Astrocyte of the cerebellum (primary cell): ENCODE measurements at regions not wholly inside any gene's neighbourhood (a gene's known extent, or its start where the extent isn't known, plus 50 kb on each side); places are given as distances from the start of the nearest gene placed in this dataset.

Source experiments
- DNase-seq: peaks from one replicate; pipeline ENCODE4 v3.0.0-alpha.2; 2011; ENCODE audit warnings: low read depth
- H3K4me3 ChIP-seq: 2 replicates; pipeline ENCODE4 v1.5.1; 2011; ENCODE audit warnings: mild to moderate bottlenecking, low read depth, low read length, moderate library complexity
- CTCF ChIP-seq: IDR thresholded peaks from 2 replicates; pipeline ENCODE4 v1.5.1; 2012; ENCODE audit warnings: low read length, low read depth, moderate library complexity, mild to moderate bottlenecking; ENCODE audit errors: missing control alignments
- in situ Hi-C: cut with HindIII; loops from 2 replicates; pipeline ENCODE4 v1.10.0; 2017; ENCODE audit warnings: low sequenced_read_pairs

GRCh38 chr2:83475371-83475770 lies 983.7 kb downstream of the SUCLG1 start:
- no peak overlapping the region for H3K4me3 ChIP-seq
- no peak for TF ChIP-seq CTCF
- no peak for DNase-seq
- in situ Hi-C loops: no loop called here

- in situ Hi-C loops: no loop called here
- H3K4me3 ChIP-seq: no peak overlapping the region
- TF ChIP-seq CTCF: no peak
- DNase-seq: no peak
Measured at GRCh38 chr2:83471655-83472054, 987.4 kb downstream of the SUCLG1 start.

- H3K4me3 ChIP-seq: no peak overlapping the region
- TF ChIP-seq CTCF: no peak
- DNase-seq: no peak
- in situ Hi-C loops: no loop called here
Measured at GRCh38 chr2:83470928-83471327, 988.2 kb downstream of the SUCLG1 start.

- no peak for DNase-seq
- in situ Hi-C loops: no loop called here
- no peak for TF ChIP-seq CTCF
- H3K4me3 ChIP-seq: no peak overlapping the region
Measured at GRCh38 chr2:83464444-83464843, 994.6 kb downstream of the SUCLG1 start.

GRCh38 chr2:83462881-83463280 lies 996.2 kb downstream of the SUCLG1 start:
- no peak for TF ChIP-seq CTCF
- H3K4me3 ChIP-seq: no peak overlapping the region
- in situ Hi-C loops: no loop called here
- no peak for DNase-seq

GRCh38 chr2:83461135-83461534 lies 997.9 kb downstream of the SUCLG1 start:
- TF ChIP-seq CTCF: no peak
- H3K4me3 ChIP-seq: no peak overlapping the region
- DNase-seq: no peak
- in situ Hi-C loops: no loop called here

- no peak for TF ChIP-seq CTCF
- DNase-seq: no peak
- no peak overlapping the region for H3K4me3 ChIP-seq
- in situ Hi-C loops: no loop called here
Measured at GRCh38 chr2:83459456-83459855, 999.6 kb downstream of the SUCLG1 start.
